ENCODE measurements at regions not wholly inside any gene's neighbourhood (a gene's known extent, or its start where the extent isn't known, plus 50 kb on each side); places are given as distances from the start of the nearest gene placed in this dataset.

DNA sequence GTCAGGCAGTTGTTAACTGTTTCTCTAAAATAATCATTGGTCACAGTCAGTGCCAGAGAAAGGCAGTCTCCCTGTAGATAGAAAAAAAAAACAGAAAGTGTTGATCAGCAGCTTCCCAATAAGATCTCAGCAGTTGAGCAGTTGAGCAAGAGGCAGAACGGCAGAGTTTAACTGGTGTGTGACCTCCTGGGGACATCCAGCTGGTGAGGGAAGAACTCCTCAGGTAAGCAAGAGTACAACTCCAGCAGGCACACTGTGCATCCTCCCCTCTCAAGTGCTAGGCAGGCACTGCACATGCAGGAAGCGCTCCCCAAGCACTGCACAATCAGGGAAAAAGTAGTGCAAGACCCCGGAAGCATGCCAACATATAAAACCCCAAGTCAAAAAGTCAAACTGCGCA is 1287.2 kb downstream of the NSUN3 start:
- Mint-ChIP-seq H3K36me3 (ENCODE audit: low read depth) (no peaks in the 10 kb centered on the region), H3K4me1 (peaks cover 15% of the 10 kb centered on the region), H3K27ac (peak overlapping the region; percentile 26 to 42 (median 27)), H3K27me3 (ENCODE audit: low read depth) (no peaks in the 10 kb centered on the region), H3K9me3 (no peaks in the 10 kb centered on the region), H3K4me3 (no peak overlapping the region)
- TF ChIP-seq, protein P1, sequence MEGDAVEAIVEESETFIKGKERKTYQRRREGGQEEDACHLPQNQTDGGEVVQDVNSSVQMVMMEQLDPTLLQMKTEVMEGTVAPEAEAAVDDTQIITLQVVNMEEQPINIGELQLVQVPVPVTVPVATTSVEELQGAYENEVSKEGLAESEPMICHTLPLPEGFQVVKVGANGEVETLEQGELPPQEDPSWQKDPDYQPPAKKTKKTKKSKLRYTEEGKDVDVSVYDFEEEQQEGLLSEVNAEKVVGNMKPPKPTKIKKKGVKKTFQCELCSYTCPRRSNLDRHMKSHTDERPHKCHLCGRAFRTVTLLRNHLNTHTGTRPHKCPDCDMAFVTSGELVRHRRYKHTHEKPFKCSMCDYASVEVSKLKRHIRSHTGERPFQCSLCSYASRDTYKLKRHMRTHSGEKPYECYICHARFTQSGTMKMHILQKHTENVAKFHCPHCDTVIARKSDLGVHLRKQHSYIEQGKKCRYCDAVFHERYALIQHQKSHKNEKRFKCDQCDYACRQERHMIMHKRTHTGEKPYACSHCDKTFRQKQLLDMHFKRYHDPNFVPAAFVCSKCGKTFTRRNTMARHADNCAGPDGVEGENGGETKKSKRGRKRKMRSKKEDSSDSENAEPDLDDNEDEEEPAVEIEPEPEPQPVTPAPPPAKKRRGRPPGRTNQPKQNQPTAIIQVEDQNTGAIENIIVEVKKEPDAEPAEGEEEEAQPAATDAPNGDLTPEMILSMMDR (IDR thresholded peaks at IDR 0.05; ENCODE audit: unreplicated experiment in 3 of 3), result no peak

DNA sequence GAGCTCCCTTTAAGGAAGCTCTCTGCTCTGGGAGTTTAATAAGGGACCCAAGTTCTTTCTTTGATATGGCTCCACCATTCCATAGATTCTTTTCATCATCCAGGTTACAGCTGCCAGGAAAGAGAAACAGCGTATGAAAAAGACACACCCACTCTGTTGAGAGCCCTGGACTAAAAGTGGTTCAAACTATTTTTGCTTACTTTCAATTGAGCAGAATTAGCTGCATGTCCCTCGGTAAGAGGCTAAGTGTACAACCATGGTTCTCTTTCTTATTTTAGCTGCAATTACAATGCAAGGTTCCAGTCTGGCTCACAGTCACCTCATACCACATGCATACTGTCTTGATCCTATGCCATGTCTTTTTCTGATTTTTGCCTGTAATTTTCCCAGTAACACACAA is 1288.3 kb downstream of the NSUN3 start:
- no peak overlapping the region for H3K4me3 Mint-ChIP-seq
- H3K9me3 Mint-ChIP-seq, result no peaks in the 10 kb centered on the region
- H3K27ac Mint-ChIP-seq, result peak overlapping the region in 1 of 3 experiments; percentile 19
- peaks cover 15% of the 10 kb centered on the region for H3K4me1 Mint-ChIP-seq
- H3K36me3 Mint-ChIP-seq (ENCODE audit: low read depth), result no peaks in the 10 kb centered on the region
- H3K27me3 Mint-ChIP-seq (ENCODE audit: low read depth), result no peaks in the 10 kb centered on the region
- TF ChIP-seq, protein P1 (IDR thresholded peaks at IDR 0.05; ENCODE audit: unreplicated experiment in 3 of 3), result no peak

DNA sequence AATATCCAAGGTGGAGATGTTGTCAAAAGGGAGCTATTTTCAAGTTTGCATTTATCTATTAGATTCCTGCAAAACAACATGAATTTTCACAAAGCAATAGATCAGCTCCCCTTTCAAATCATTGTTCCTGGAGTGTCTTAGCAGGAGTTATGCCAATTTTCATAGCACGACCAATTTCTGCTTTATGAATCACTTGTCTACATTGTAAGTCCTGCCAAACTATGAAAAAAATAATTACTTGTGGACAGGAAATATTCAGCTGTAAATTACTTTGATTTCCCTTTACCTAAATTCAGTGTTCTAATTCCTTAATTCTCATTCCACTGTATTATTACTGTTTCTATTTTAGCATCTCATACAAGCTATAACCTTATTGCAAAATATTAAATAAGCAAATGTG is 1289.6 kb downstream of the NSUN3 start:
- Mint-ChIP-seq H3K9me3 (no peaks in the 10 kb centered on the region), H3K4me1 (peaks cover 15% of the 10 kb centered on the region), H3K27ac (no peak overlapping the region), H3K4me3 (no peak overlapping the region), H3K27me3 (ENCODE audit: low read depth) (no peaks in the 10 kb centered on the region), H3K36me3 (ENCODE audit: low read depth) (no peaks in the 10 kb centered on the region)
- TF ChIP-seq, protein P1 (IDR thresholded peaks at IDR 0.05; ENCODE audit: unreplicated experiment in 3 of 3), result no peak

DNA sequence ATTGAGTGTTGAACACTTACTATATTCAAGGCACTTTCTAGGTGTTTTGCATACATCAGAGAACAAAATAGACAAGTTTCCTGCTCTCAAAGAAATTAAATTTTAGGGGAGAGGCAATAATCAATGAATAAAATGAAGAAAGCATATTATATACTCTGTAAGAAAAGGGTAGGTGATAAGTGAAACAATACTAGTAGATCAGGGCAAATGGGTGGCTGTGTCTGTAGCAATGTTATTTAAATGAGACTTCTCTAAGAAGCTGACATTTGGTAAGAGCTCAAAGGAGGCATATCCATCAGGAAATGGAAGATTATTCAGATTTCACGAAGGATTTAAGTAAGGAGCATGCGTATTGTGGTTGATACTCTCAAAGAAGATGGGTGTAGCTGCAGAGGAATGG is 1291.6 kb downstream of the NSUN3 start:
- Mint-ChIP-seq H3K4me3 (no peak overlapping the region), H3K27me3 (ENCODE audit: low read depth) (no peaks in the 10 kb centered on the region), H3K36me3 (ENCODE audit: low read depth) (no peaks in the 10 kb centered on the region), H3K27ac (peak overlapping the region in 1 of 3 experiments; percentile 15), H3K4me1 (peaks cover 15% of the 10 kb centered on the region), H3K9me3 (no peaks in the 10 kb centered on the region)
- TF ChIP-seq, protein P1 (IDR thresholded peaks at IDR 0.05; ENCODE audit: unreplicated experiment in 3 of 3), result no peak

DNA sequence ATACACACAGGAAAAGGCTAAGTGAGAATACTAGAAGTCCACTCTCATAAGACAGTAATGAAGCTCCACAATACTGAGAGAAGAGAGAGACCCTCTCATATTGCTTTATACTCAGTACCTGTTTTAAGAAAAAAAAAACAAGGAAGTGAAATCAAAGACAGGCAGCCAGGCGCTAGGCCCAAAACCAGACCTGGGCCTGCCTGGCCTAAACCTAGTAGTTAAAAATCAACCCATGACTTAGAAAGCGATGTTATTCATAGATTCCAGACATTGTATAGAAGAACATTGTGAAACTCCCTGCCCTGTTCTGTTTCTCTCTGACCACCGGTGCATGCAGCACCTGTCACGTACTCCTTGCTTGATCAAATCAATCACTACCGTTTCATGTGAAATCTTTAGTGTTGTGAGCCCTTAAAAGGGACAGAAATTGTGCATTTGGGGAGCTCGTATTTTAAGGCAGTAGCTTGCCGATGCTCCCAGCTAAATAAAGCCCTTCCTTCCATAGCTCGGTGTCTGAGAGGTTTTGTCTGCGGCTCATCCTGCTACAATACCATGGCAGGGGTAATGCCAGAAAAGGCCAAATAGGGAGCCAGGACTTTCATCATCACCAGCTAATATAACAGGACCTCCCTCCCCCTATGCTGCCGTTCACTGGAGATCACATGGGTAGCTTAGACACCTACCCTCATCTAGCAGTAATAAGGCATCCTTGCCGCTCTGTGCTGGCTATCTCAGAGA is 1294.1 kb downstream of the NSUN3 start:
- TF ChIP-seq, protein P1 (IDR thresholded peaks at IDR 0.05; ENCODE audit: unreplicated experiment in 3 of 3), result no peak
- H3K27me3 Mint-ChIP-seq (ENCODE audit: low read depth), result no peaks in the 10 kb centered on the region
- H3K36me3 Mint-ChIP-seq (ENCODE audit: low read depth), result no peaks in the 10 kb centered on the region
- H3K9me3 Mint-ChIP-seq, result no peaks in the 10 kb centered on the region
- H3K27ac Mint-ChIP-seq, result peak overlapping the region; percentile 93 to 95 (median 95)
- H3K4me1 Mint-ChIP-seq, result no peaks in the 10 kb centered on the region
- no peak overlapping the region for H3K4me3 Mint-ChIP-seq
